ENCODE measurements at regions not wholly inside any gene's neighbourhood (a gene's known extent, or its start where the extent isn't known, plus 50 kb on each side); places are given as distances from the start of the nearest gene placed in this dataset.
A peak's percentile ranks its signal among the peaks of the same experiment; 100 is the strongest.

GRCh38 chr13:76363682-76364289 lies 522.4 kb downstream of the KCTD12 start:
- H3K27ac ChIP-seq = no peak overlapping the region

GRCh38 chr13:76361868-76362267 lies 524.3 kb downstream of the KCTD12 start:
- H3K4me3 ChIP-seq = no peak overlapping the region
- DNase-seq (no peak), ATAC-seq (no peak)
- H3K27ac ChIP-seq = no peak overlapping the region
- H3K4me1 ChIP-seq = no peaks in the 10 kb centered on the region
- no peaks in the 10 kb centered on the region for H3K9me3 ChIP-seq
- H3K27me3 ChIP-seq = no peaks in the 10 kb centered on the region
- intact Hi-C loops (cut with DNase I) = no loop called here
- TF ChIP-seq POLR2A (IDR thresholded peaks at IDR 0.05) (no peak), CTCF (IDR thresholded peaks at IDR 0.05) (no peak)
- H3K36me3 ChIP-seq (replicated peaks in 1 of 2; ENCODE audit: insufficient read depth in 1 of 2, low read depth in 2 of 2) = no peaks in the 10 kb centered on the region

More at GRCh38 chr13:76363682-76364289, 522.4 kb downstream of the KCTD12 start:
- no peak overlapping the region for H3K4me3 ChIP-seq
- WGBS, 2 donors = 84 to 92% methylated on average over 2 of the region's 2 CpGs
- no peaks in the 10 kb centered on the region for H3K36me3 ChIP-seq (replicated peaks in 1 of 2; ENCODE audit: insufficient read depth in 1 of 2, low read depth in 2 of 2)
- H3K9me3 ChIP-seq = no peaks in the 10 kb centered on the region
- H3K27me3 ChIP-seq = no peaks in the 10 kb centered on the region
- H3K4me1 ChIP-seq = no peaks in the 10 kb centered on the region
- no peak for DNase-seq
- ATAC-seq = no peak
- TF ChIP-seq CTCF (IDR thresholded peaks at IDR 0.05) (no peak), POLR2A (IDR thresholded peaks at IDR 0.05) (no peak)
- intact Hi-C loops (cut with DNase I) = no loop called here

GRCh38 chr13:76351541-76352229 lies 534.5 kb downstream of the KCTD12 start:
- TF ChIP-seq CTCF (IDR thresholded peaks at IDR 0.05) = no peak
- no peak for TF ChIP-seq POLR2A (IDR thresholded peaks at IDR 0.05)
- no peak for ATAC-seq
- H3K4me1 ChIP-seq = no peaks in the 10 kb centered on the region

GRCh38 chr13:76350399-76350798 lies 535.8 kb downstream of the KCTD12 start:
- Histone ChIP-seq H3K9me3 (no peaks in the 10 kb centered on the region), H3K36me3 (replicated peaks in 1 of 2; ENCODE audit: insufficient read depth in 1 of 2, low read depth in 2 of 2) (no peaks in the 10 kb centered on the region), H3K4me1 (no peaks in the 10 kb centered on the region), H3K27ac (no peak overlapping the region), H3K4me3 (no peak overlapping the region), H3K27me3 (no peaks in the 10 kb centered on the region)
- WGBS, 2 donors = 9 to 24% methylated on average over 1 of the region's 1 CpG
- no peak for TF ChIP-seq CTCF (IDR thresholded peaks at IDR 0.05)
- TF ChIP-seq POLR2A (IDR thresholded peaks at IDR 0.05) = no peak
- intact Hi-C loops (cut with DNase I) = no loop called here
- ATAC-seq = peak; percentile 55
- peak in 3 of 4 donors; percentile 22 to 56 (median 31) for DNase-seq

More at GRCh38 chr13:76351541-76352229, 534.5 kb downstream of the KCTD12 start:
- Histone ChIP-seq H3K36me3 (replicated peaks in 1 of 2; ENCODE audit: insufficient read depth in 1 of 2, low read depth in 2 of 2) (no peaks in the 10 kb centered on the region), H3K4me3 (no peak overlapping the region), H3K9me3 (no peaks in the 10 kb centered on the region), H3K27ac (no peak overlapping the region), H3K27me3 (no peaks in the 10 kb centered on the region)
- DNase-seq = no peak
- 60 to 67% methylated on average over 5 of the region's 5 CpGs for WGBS, 2 donors
- intact Hi-C loops (cut with DNase I) = no loop called here

GRCh38 chr13:76349700-76350099 lies 536.5 kb downstream of the KCTD12 start:
- ATAC-seq (no peak), DNase-seq (no peak)
- Histone ChIP-seq H3K4me3 (no peak overlapping the region), H3K27ac (no peak overlapping the region), H3K27me3 (no peaks in the 10 kb centered on the region), H3K9me3 (no peaks in the 10 kb centered on the region), H3K4me1 (no peaks in the 10 kb centered on the region), H3K36me3 (replicated peaks in 1 of 2; ENCODE audit: insufficient read depth in 1 of 2, low read depth in 2 of 2) (no peaks in the 10 kb centered on the region)
- TF ChIP-seq CTCF (IDR thresholded peaks at IDR 0.05) = no peak
- no peak for TF ChIP-seq POLR2A (IDR thresholded peaks at IDR 0.05)
- intact Hi-C loops (cut with DNase I) = no loop called here
- 47 to 49% methylated on average over 2 of the region's 2 CpGs for WGBS, 2 donors

Data from body of pancreas (tissue), 4 donors.